ENCODE measurements at regions not wholly inside any gene's neighbourhood (a gene's known extent, or its start where the extent isn't known, plus 50 kb on each side); places are given as distances from the start of the nearest gene placed in this dataset.

DNA sequence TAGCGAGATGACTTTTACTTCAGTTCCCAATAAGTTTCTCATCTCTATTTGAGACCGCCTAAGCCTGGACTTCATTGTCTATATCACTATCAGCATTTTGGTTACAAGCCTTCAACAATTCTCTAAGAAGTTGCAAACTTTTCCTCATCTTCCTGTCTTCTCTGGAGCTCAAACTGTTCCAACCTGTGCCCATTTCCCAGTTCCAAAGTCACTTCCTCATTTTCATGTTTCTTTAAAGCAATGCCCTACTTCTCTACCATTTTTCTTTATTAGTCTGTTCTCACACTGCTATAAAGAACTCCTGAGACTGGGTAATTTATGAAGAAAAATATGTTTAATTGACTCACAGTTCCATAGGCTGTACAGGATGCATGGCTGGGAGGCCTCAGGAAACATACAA lies 251.9 kb downstream of the TECRL start:
- WGBS, 2 experiments (ENCODE audit: extremely low coverage in 2 of 2, insufficient read length in 1 of 2), result 60% methylated on average over 1 of the region's 2 CpGs; no CpG with 5 or more reads in 1 of the 2 experiments
- H3K27me3 ChIP-seq (ENCODE audit: control insufficient read depth, insufficient read depth, low read length), result no peaks in the 10 kb centered on the region
- no peak overlapping the region for H2BK15ac ChIP-seq (ENCODE audit: low read depth, low read length)
- no peak overlapping the region for H3K9ac ChIP-seq (ENCODE audit: low read depth, low read length)
- ChIA-PET POLR2A (ENCODE audit: unreplicated experiment) (no interaction called here), CTCF (no interaction called here)
- in situ Hi-C loops (cut with MboI; ENCODE audit: low sequenced_read_pairs) (no loop called here), dilution Hi-C loops (cut with HindIII; ENCODE audit: low sequenced_read_pairs, unreplicated experiment) (no loop called here), intact Hi-C loops (cut with micrococcal nuclease) (no loop called here)
- H3K18ac ChIP-seq (ENCODE audit: low read depth, low read length), result no peak overlapping the region
- no peak overlapping the region for H3K4ac ChIP-seq (ENCODE audit: low read depth, low read length)
- no peak overlapping the region for H3K56ac ChIP-seq (ENCODE audit: extremely low read depth, insufficient read depth, low read length)
- no peaks in the 10 kb centered on the region for H3K36me3 ChIP-seq (ENCODE audit: control insufficient read depth, insufficient read depth, low read length)
- no peaks in the 10 kb centered on the region for H3K79me1 ChIP-seq (ENCODE audit: low read depth in 1 of 2, low read length in 2 of 2)
- H2AK9ac ChIP-seq (replicated peaks; ENCODE audit: low read depth, low read length, poor library complexity), result no peak overlapping the region
- no peak overlapping the region for H4K5ac ChIP-seq (ENCODE audit: low read depth, low read length)
- peaks cover 4% of the 10 kb centered on the region for H3K9me3 ChIP-seq (ENCODE audit: control insufficient read depth, insufficient read depth, low read length)
- H3K4me1 ChIP-seq (ENCODE audit: control insufficient read depth, insufficient read depth, low read length), result no peaks in the 10 kb centered on the region
- BruUV-seq (replicated peaks), result no TSS peak
- no peak overlapping the region for H3K23ac ChIP-seq (ENCODE audit: low read depth, low read length)
- H4K8ac ChIP-seq (ENCODE audit: low read depth in 2 of 2, low read length in 2 of 2), result no peak overlapping the region
- H2BK5ac ChIP-seq (ENCODE audit: low read depth, low read length, poor library complexity, severe bottlenecking), result no peak overlapping the region
- no peak overlapping the region for H2BK120ac ChIP-seq (ENCODE audit: low read depth, low read length)
- H2AFZ ChIP-seq (replicated peaks; ENCODE audit: low read length, poor library complexity), result no peak overlapping the region
- H2AK5ac ChIP-seq (ENCODE audit: low read depth, low read length), result no peak overlapping the region
- no peak for ATAC-seq (ENCODE audit: low read depth)
- H3K4me3 ChIP-seq (ENCODE audit: insufficient read depth, low read depth, low read length), result no peak overlapping the region
- no peak overlapping the region for H4K91ac ChIP-seq (ENCODE audit: insufficient read depth, low read depth, low read length)
- no peak overlapping the region for H3K27ac ChIP-seq (ENCODE audit: insufficient read depth, low read length)
- no peak for DNase-seq
- no peak overlapping the region for H2BK20ac ChIP-seq (ENCODE audit: low read depth, low read length)
- no peaks in the 10 kb centered on the region for H3K9me1 ChIP-seq (ENCODE audit: insufficient read depth, low read length)
- TF ChIP-seq, protein P1, sequence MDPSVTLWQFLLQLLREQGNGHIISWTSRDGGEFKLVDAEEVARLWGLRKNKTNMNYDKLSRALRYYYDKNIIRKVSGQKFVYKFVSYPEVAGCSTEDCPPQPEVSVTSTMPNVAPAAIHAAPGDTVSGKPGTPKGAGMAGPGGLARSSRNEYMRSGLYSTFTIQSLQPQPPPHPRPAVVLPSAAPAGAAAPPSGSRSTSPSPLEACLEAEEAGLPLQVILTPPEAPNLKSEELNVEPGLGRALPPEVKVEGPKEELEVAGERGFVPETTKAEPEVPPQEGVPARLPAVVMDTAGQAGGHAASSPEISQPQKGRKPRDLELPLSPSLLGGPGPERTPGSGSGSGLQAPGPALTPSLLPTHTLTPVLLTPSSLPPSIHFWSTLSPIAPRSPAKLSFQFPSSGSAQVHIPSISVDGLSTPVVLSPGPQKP (IDR thresholded peaks at IDR 0.05; ENCODE audit: borderline replicate concordance, low read depth, low read length), result no peak
- TF ChIP-seq MAFK (IDR thresholded peaks at IDR 0.05; ENCODE audit: low read depth, low read length), result no peak
- no peak for TF ChIP-seq RCOR1 (IDR thresholded peaks at IDR 0.05; ENCODE audit: insufficient replicate concordance, low read length)
- TF ChIP-seq BHLHE40 (IDR thresholded peaks at IDR 0.05; ENCODE audit: low read depth, low read length), result no peak
- no peak for TF ChIP-seq SMC3 (IDR thresholded peaks at IDR 0.05; ENCODE audit: low read depth, low read length)
- TF ChIP-seq MAZ (IDR thresholded peaks at IDR 0.05; ENCODE audit: borderline replicate concordance, low read depth, low read length), result no peak
- TF ChIP-seq, protein P2, sequence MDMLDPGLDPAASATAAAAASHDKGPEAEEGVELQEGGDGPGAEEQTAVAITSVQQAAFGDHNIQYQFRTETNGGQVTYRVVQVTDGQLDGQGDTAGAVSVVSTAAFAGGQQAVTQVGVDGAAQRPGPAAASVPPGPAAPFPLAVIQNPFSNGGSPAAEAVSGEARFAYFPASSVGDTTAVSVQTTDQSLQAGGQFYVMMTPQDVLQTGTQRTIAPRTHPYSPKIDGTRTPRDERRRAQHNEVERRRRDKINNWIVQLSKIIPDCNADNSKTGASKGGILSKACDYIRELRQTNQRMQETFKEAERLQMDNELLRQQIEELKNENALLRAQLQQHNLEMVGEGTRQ (IDR thresholded peaks at IDR 0.05; ENCODE audit: low read depth, low read length), result no peak
- TF ChIP-seq FOS (IDR thresholded peaks at IDR 0.05; ENCODE audit: low read depth, low read length), result no peak
- TF ChIP-seq NFE2L2 (IDR thresholded peaks at IDR 0.05; ENCODE audit: low read depth, low read length), result no peak
- TF ChIP-seq CEBPB (IDR thresholded peaks at IDR 0.05; ENCODE audit: low read depth, low read length), result no peak
- TF ChIP-seq MXI1 (IDR thresholded peaks at IDR 0.05; ENCODE audit: borderline replicate concordance, low read depth, low read length), result no peak
- TF ChIP-seq POLR2A (IDR thresholded peaks at IDR 0.05; ENCODE audit: low read depth, low read length), result no peak
- no peak for TF ChIP-seq RAD21 (IDR thresholded peaks at IDR 0.05; ENCODE audit: low read length)
- TF ChIP-seq CHD1 (IDR thresholded peaks at IDR 0.05; ENCODE audit: low read depth, low read length), result no peak
- TF ChIP-seq, protein P3, sequence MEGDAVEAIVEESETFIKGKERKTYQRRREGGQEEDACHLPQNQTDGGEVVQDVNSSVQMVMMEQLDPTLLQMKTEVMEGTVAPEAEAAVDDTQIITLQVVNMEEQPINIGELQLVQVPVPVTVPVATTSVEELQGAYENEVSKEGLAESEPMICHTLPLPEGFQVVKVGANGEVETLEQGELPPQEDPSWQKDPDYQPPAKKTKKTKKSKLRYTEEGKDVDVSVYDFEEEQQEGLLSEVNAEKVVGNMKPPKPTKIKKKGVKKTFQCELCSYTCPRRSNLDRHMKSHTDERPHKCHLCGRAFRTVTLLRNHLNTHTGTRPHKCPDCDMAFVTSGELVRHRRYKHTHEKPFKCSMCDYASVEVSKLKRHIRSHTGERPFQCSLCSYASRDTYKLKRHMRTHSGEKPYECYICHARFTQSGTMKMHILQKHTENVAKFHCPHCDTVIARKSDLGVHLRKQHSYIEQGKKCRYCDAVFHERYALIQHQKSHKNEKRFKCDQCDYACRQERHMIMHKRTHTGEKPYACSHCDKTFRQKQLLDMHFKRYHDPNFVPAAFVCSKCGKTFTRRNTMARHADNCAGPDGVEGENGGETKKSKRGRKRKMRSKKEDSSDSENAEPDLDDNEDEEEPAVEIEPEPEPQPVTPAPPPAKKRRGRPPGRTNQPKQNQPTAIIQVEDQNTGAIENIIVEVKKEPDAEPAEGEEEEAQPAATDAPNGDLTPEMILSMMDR (conservative IDR thresholded peaks at IDR 0.05; ENCODE audit: low read depth, low read length), result no peak
- H4K20me1 ChIP-seq (ENCODE audit: insufficient read depth, low read length), result no peaks in the 10 kb centered on the region
- H3K4me2 ChIP-seq (ENCODE audit: low read depth, low read length), result no peak overlapping the region
- H3K14ac ChIP-seq (replicated peaks; ENCODE audit: low read depth, low read length), result no peak overlapping the region

Data from IMR-90 (cell line).